ENCODE measurements at regions not wholly inside any gene's neighbourhood (a gene's known extent, or its start where the extent isn't known, plus 50 kb on each side); places are given as distances from the start of the nearest gene placed in this dataset.

- no peak for DNase-seq
Measured at GRCh38 chr22:44549701-44550100, 51.7 kb upstream of the RTL6 start.

- no peak for DNase-seq
Measured at GRCh38 chr22:44548981-44549380, 50.9 kb upstream of the RTL6 start.
